DMS53 treated with DMSO at 0.1 percent for 48 hours (cell line): ENCODE measurements at regions not wholly inside any gene's neighbourhood (a gene's known extent, or its start where the extent isn't known, plus 50 kb on each side); places are given as distances from the start of the nearest gene placed in this dataset.

Experiments used
- DNase-seq: peaks from one replicate; lab custom pipeline; 2025; ENCODE audit not compliant: unreplicated experiment; lab: John Stamatoyannopoulos, UW

DNA sequence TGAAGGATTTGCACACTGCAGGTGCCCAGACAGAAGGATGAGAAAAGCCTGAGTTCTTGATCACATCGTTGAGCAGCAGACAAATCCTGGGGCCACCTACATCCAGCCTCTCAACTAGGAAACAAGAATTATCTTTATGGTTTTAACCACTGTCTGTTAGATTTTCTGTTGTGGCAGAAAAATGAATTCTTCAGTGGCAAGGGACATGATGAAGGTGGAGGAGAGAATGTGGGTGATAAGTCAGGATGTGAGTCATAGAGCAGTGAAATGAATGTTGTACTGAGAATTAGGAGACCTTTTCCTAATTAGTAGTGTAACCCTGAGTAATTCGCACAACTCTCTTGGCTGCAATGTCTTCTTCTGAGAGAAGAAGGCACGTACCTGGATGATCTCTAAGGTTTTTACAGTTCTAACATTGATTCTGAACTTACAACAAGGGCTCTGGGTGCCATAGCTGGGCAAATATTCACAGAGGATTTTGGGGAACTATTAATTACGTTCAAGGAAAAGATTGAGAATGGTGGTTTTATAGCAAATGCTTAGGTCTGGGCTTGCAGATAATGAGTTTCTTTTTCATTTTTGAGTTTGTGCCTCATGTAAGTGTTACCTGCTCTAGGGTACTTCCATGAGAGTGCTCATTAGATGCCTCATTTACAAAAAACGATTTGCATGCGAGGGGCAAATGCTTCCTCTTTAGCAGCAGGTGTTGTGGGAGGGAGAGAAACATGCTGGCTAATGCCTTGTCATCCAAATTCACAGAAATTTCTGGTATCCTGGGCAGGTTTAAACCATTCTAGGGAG lies 111.0 kb upstream of the KL start:
- DNase-seq, result no peak

DNA sequence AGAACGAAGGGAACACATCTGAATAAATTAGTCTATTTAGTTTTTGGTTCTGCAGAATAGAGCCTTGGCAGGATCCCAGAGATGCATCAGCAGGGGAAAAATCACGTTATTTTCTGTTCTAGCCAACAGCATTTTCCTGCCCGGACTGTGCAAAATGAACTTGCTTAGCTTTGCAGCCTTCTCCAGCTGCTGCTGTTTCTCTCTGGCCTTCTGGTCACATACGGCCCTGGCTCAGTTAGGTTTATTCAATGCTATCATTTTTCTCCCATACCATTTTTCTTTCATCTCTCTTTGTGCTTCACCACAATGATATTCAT lies 110.4 kb upstream of the KL start:
- DNase-seq, result no peak

DNA sequence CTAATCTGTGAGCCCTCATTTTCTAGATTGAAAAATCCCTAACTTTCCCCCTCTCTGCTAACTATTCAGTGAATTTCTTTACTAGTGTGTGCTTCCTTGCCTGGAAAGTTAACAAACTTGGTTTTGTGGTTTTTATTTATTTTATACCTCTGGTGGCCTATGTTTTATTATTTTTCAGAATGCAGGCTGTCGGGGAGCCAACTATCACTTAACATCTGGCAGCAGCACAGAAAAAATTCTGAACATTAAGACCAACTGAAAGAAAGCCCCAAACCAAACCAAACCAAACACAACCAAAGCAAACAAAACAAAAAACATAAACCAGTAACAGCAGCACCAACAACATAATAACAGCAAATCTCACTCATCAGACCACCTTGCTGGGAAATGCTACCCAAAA lies 109.0 kb upstream of the KL start:
- no peak for DNase-seq

GRCh38 chr13:32910530-32910929 lies 105.7 kb upstream of the KL start:
- DNase-seq, result no peak

GRCh38 chr13:32911506-32911905 lies 104.7 kb upstream of the KL start:
- peak; percentile 53 for DNase-seq

DNA sequence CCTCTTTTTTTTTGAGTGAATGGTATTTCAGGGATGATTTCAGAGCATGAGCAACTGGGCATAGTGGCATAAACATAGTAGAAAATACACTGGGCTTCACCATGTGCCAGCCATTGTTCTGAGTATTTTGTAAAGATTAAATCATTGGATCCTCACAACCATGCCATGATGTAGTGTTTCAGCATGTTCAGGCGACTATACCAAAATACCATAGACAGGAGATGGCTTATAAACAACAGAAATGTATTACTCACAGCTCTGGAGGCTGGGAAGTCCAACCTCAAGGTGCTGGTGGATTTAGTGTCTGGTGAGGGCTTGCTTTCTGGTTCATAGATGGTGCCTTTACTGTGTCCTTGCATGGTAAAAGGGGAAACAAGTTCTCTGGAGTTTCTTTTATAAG lies 101.5 kb upstream of the KL start:
- no peak for DNase-seq

- DNase-seq, result peak; percentile 4
Measured at GRCh38 chr13:32917504-32917903, 98.7 kb upstream of the KL start.

- no peak for DNase-seq
Measured at GRCh38 chr13:32923725-32924124, 92.5 kb upstream of the KL start.

DNA sequence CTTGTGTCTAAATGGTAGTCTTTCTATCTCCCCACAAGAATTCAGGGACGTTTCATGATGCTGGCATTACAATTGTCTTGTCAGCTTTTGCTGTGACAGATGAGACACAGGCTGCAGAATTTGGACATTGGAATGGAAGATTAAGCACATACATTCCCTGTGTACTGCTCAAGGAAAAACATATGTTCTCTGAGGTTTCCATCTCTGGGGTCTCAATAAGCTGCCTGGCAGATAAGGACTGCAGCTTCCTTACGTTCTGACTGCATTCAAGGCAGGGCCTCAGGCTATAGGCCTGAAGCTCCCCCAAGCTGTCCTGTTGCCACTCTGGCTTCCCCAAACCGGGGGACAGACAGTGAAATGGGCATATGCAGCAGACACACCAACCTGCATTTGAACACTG lies 91.3 kb upstream of the KL start:
- DNase-seq, result no peak

DNA sequence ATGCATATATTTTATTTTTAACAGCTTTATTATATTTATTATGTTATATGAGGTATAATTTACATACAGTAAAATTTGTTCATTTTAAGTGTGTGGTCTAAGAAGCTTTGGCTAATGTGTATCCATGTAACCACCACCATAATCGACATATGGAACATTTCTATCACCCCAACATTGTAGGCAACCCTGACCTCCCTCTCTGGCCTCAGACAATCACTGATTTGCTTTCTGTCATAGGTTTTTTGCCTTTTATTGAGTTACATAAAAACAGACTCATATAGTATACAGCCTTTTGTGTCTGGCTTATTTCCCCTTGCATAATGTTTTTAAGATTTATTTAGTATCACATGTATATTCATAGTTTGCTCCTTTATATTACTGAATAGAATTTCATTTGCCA lies 90.7 kb upstream of the KL start:
- DNase-seq, result no peak

- no peak for DNase-seq
Measured at GRCh38 chr13:32932376-32932775, 83.8 kb upstream of the KL start.

- no peak for DNase-seq
Measured at GRCh38 chr13:32936716-32937115, 79.5 kb upstream of the KL start.

GRCh38 chr13:32938314-32938713 lies 77.9 kb upstream of the KL start:
- no peak for DNase-seq

DNA sequence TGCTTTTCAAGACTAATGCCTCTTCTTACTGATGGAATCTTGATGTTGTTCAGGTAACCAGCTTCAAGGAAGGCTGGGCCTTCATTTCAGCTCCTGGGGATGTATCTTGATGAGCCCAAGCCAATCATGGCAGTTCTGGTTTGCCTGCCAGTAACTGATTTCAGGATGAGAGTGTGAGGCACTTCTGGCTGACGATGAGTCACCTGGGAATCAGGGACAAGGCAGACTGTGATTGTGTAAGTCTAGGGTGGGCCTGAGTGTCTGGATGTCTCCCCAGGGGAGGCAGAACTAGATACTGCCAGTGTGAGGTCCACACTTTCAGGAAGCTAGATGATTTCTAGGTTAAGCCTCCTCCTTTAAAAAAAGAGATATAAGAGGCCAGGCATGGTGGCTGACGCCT lies 77.3 kb upstream of the KL start:
- no peak for DNase-seq

DNA sequence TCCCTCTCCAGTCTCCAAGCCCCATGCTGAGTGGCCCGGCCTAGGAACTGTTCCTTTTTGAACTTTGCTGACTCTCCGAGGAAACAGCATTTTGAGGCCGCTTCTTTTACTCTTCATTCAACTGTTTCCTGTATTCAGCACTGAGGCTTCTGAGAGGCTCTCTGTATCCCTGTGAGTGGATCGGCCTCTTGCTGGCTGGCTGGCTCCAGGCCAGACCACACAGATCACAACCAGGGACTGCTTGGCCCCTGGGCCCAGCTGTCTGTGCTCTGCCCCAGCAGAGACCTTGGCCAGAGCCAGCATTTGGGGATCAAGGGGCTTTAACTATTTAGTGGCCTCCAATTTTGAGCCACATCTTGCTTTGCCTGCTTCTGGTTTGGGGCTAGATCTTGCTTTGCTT lies 75.6 kb upstream of the KL start:
- peak; percentile 29 for DNase-seq

- DNase-seq, result no peak
Measured at GRCh38 chr13:32941368-32941767, 74.9 kb upstream of the KL start.

GRCh38 chr13:32946558-32946957 lies 69.7 kb upstream of the KL start:
- DNase-seq, result no peak

GRCh38 chr13:32947411-32948276 lies 68.6 kb upstream of the KL start:
- no peak for DNase-seq

DNA sequence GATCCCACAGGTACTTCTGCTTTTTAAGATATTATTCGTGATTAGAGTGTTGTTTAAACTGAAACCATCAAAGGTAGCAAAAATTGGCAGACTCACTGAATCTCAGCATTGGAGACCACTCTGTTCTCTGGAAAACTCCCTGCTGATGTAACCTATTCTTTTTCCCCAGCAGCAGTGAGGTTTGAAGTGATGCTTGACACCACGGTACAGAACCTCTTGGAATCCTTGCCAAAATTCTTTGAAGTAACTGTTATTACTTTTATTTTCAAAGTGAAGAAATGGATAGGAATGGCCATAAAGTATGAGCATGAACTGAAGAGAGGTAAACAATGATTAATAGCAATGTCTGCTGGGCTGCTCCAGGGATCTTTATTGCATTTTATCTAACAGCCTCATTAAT lies 66.4 kb upstream of the KL start:
- DNase-seq, result no peak

DNA sequence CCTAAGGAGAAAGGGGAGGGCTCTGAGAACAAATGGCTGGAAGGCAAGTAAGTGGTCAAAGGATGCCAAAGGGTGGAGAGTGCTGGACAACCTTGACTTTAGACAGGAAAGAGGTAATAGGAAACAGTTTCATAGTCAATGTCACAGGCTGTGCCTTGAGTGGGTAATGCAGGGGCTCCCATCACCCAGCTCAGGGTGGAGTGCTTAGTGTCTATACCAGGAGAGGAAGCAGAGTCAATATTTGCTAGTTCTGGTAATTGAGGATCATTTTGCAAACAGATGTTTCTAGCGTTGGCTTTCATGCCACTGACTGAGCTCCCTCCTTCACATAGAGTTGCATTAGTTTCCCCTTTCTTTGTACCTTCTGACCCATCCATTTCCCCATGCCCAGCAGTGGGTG lies 64.6 kb upstream of the KL start:
- peak; percentile 97 for DNase-seq

GRCh38 chr13:32955881-32956594 lies 60.2 kb upstream of the KL start:
- peak; percentile 4 for DNase-seq

DNA sequence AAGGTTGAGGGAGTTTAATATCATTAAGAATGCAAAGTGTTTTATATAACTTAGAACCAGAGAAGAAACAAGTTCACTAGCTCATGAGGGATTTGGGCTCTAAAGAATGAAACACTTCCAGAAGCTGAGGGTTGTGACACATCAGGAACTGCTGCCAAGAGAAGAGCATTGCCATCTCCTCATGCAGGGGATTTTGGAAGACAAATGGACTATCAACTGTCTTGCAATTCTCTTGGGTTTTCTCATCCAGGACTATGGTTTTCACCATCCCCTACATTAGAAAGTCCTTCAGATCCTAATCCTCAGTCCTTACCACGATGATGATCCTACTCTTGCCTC lies 59.7 kb upstream of the KL start:
- no peak for DNase-seq
